Adrenal gland (tissue), 5 donors: ENCODE measurements at regions not wholly inside any gene's neighbourhood (a gene's known extent, or its start where the extent isn't known, plus 50 kb on each side); places are given as distances from the start of the nearest gene placed in this dataset.

Experiments used
- CTCF ChIP-seq, 6 experiments: fragments of 450-650 bp in 4 of 6; fragments of 200-600 bp in 2 of 6; sonication (generic) in 1 of 6; IDR thresholded peaks; 1 replicate in 5 of 6; 2 replicates in 1 of 6; pipeline versions ENCODE4 v1.5.1 to v1.8.0; 2016 to 2021; ENCODE audit warnings: antibody characterized with exemption in 6 of 6, mild to moderate bottlenecking in 2 of 6, moderate library complexity in 1 of 6
- POLR2A ChIP-seq, 2 donors: fragments of 450-650 bp; IDR thresholded peaks; one replicate each; pipeline ENCODE4 v1.6.1; 2017; ENCODE audit warnings: antibody characterized with exemption in 2 of 2, mild to moderate bottlenecking in 2 of 2, moderate library complexity in 1 of 2
- donor health status: DM: no; HTN: no; CAD: no.

GRCh38 chr2:239826376-239826775 lies 198.8 kb downstream of the NDUFA10 start:
- TF ChIP-seq CTCF (IDR thresholded peaks at IDR 0.05): no peak
- TF ChIP-seq POLR2A (IDR thresholded peaks at IDR 0.05): no peak
